SK-N-SH treated with all-trans-retinoic acid at 6 μM for 48 hours (cell line): ENCODE measurements at regions not wholly inside any gene's neighbourhood (a gene's known extent, or its start where the extent isn't known, plus 50 kb on each side); places are given as distances from the start of the nearest gene placed in this dataset.

Source experiments
- ATAC-seq: fragments of 200-7000 bp; cut with Tn5 transposase; 3 replicates; pipeline ENCODE4 v1.9.1; 2020; ENCODE audit warnings: mild to moderate bottlenecking, moderate library complexity
- ARNTL ChIP-seq: fragments of 450-650 bp; formaldehyde crosslinking; IDR thresholded peaks from 2 replicates; pipeline ENCODE4 v1.5.0; 2020; ENCODE audit warnings: low read depth, mild to moderate bottlenecking, moderate library complexity, borderline replicate concordance
- BACH2 ChIP-seq: fragments of 250-450 bp; sonication (Bioruptor Pico); IDR thresholded peaks from 2 replicates; pipeline ENCODE4 v1.9.0; 2021; ENCODE audit warnings: mild to moderate bottlenecking, borderline replicate concordance
- CREB5 ChIP-seq: fragments of 250-450 bp; sonication (Bioruptor Pico); IDR thresholded peaks from 2 replicates; pipeline ENCODE4 v1.5.1; 2020; ENCODE audit warnings: low read depth, mild to moderate bottlenecking, moderate library complexity
- CSDC2 ChIP-seq: fragments of 250-450 bp; sonication (Bioruptor Pico); IDR thresholded peaks from 2 replicates; pipeline ENCODE4 v1.5.0; 2020; ENCODE audit warnings: mild to moderate bottlenecking, moderate library complexity
- CSRNP3 ChIP-seq: fragments of 250-450 bp; sonication (Bioruptor Pico); IDR thresholded peaks from 2 replicates; pipeline ENCODE4 v1.5.1; 2021; ENCODE audit warnings: mild to moderate bottlenecking, moderate library complexity
- ESRRG ChIP-seq: fragments of 250-450 bp; sonication (Bioruptor Pico); IDR thresholded peaks from 2 replicates; pipeline ENCODE4 v1.6.1; 2021; ENCODE audit warnings: mild to moderate bottlenecking
- ISL1 ChIP-seq: fragments of 250-450 bp; sonication (Bioruptor Pico); IDR thresholded peaks from 2 replicates; pipeline ENCODE4 v2.1.2; 2022; ENCODE audit warnings: mild to moderate bottlenecking, moderate library complexity
- OSR1 ChIP-seq: fragments of 250-450 bp; sonication (Bioruptor Pico); IDR thresholded peaks from 2 replicates; pipeline ENCODE4 v1.8.0; 2022; ENCODE audit warnings: moderate library complexity, mild to moderate bottlenecking, inconsistent platforms
- PATZ1 ChIP-seq: fragments of 250-450 bp; sonication (Bioruptor Pico); IDR thresholded peaks from 2 replicates; pipeline ENCODE4 v1.8.0; 2020; ENCODE audit warnings: mild to moderate bottlenecking, moderate library complexity, borderline replicate concordance
- POU6F1 ChIP-seq: fragments of 250-450 bp; sonication (Bioruptor Pico); IDR thresholded peaks from 2 replicates; pipeline ENCODE4 v1.8.0; 2021; ENCODE audit warnings: low read depth, mild to moderate bottlenecking, moderate library complexity, borderline replicate concordance
- PPARA ChIP-seq: fragments of 250-450 bp; sonication (Bioruptor Pico); IDR thresholded peaks from 2 replicates; pipeline ENCODE4 v1.5.0; 2020; ENCODE audit warnings: mild to moderate bottlenecking, borderline replicate concordance
- RARB ChIP-seq: fragments of 250-450 bp; sonication (Bioruptor Pico); IDR thresholded peaks from 2 replicates; pipeline ENCODE4 v1.8.0; 2021; ENCODE audit warnings: mild to moderate bottlenecking, moderate library complexity
- SNAI2 ChIP-seq: fragments of 250-450 bp; sonication (Bioruptor Pico); IDR thresholded peaks from 2 replicates; pipeline ENCODE4 v1.5.0; 2020; ENCODE audit warnings: mild to moderate bottlenecking, moderate library complexity
- TCF4 ChIP-seq: fragments of 250-450 bp; sonication (Bioruptor Pico); IDR thresholded peaks from 2 replicates; pipeline ENCODE4 v1.8.0; 2021; ENCODE audit warnings: mild to moderate bottlenecking, moderate library complexity, borderline replicate concordance
- TOX ChIP-seq: fragments of 250-450 bp; sonication (Bioruptor Pico); IDR thresholded peaks from 2 replicates; pipeline ENCODE4 v1.8.0; 2021; ENCODE audit warnings: mild to moderate bottlenecking, moderate library complexity, borderline replicate concordance
- TSHZ2 ChIP-seq: fragments of 250-450 bp; sonication (Bioruptor Pico); IDR thresholded peaks from 2 replicates; pipeline ENCODE4 v1.5.0; 2020; ENCODE audit warnings: mild to moderate bottlenecking, moderate library complexity
- ZC3H10 ChIP-seq: fragments of 250-450 bp; sonication (Bioruptor Pico); IDR thresholded peaks from 2 replicates; pipeline ENCODE4 v1.5.1; 2021; ENCODE audit warnings: mild to moderate bottlenecking, moderate library complexity
- ZFP3 ChIP-seq: fragments of 250-450 bp; sonication (Bioruptor Pico); IDR thresholded peaks from 2 replicates; pipeline ENCODE4 v1.5.0; 2020; ENCODE audit warnings: mild to moderate bottlenecking, moderate library complexity
- ZFP30 ChIP-seq: fragments of 450-650 bp; formaldehyde crosslinking; IDR thresholded peaks from 2 replicates; pipeline ENCODE4 v1.5.0; 2022; ENCODE audit warnings: mild to moderate bottlenecking, moderate library complexity
- ZNF70 ChIP-seq: fragments of 450-650 bp; formaldehyde crosslinking; IDR thresholded peaks from 2 replicates; pipeline ENCODE4 v1.5.0; 2020; ENCODE audit warnings: mild to moderate bottlenecking, moderate library complexity
- ZNF8 ChIP-seq: fragments of 450-650 bp; formaldehyde crosslinking; IDR thresholded peaks from 2 replicates; pipeline ENCODE4 v1.5.0; 2020; ENCODE audit warnings: mild to moderate bottlenecking, moderate library complexity

GRCh38 chr12:58148405-58148804 is 207.0 kb downstream of the ATP23 start:
- ATAC-seq: peak; percentile 79
- TF ChIP-seq ISL1 (CRISPR knock-in tag): peak; percentile 44; the same call in 1 of the 2 replicates
- TF ChIP-seq PATZ1: no peak; the same call in 1 of the 2 replicates
- no peak for TF ChIP-seq TOX (CRISPR knock-in tag)
- no peak for TF ChIP-seq OSR1
- TF ChIP-seq ZFP3: no peak
- TF ChIP-seq TCF4 (CRISPR knock-in tag): peak; percentile 60; the same call in 1 of the 2 replicates
- no peak for TF ChIP-seq POU6F1 (CRISPR knock-in tag)
- TF ChIP-seq, all 23 proteins: peak for 2

- TF ChIP-seq ESRRG (no peak), TCF4 (CRISPR knock-in tag) (no peak), POU6F1 (CRISPR knock-in tag) (no peak), PPARA (CRISPR knock-in tag) (no peak), SNAI2 (CRISPR knock-in tag) (no peak), PATZ1 (no peak), TSHZ2 (CRISPR knock-in tag) (no peak), ZNF8 (CRISPR knock-in tag) (no peak), OSR1 (no peak), RARB (CRISPR knock-in tag) (no peak), CSDC2 (CRISPR knock-in tag) (no peak), TOX (CRISPR knock-in tag) (no peak), ZFP3 (no peak), ZNF70 (CRISPR knock-in tag) (no peak), CSRNP3 (no peak), ARNTL (CRISPR knock-in tag) (no peak), ZFP30 (CRISPR knock-in tag) (no peak), BACH2 (CRISPR knock-in tag) (no peak)
- TF ChIP-seq, all 23 proteins: peak for 0
- ATAC-seq: no peak
These were observed 207.6 kb downstream of the ATP23 start for GRCh38 chr12:58148976-58149375.

GRCh38 chr12:58154359-58154758 is 213.0 kb downstream of the ATP23 start:
- no peak for TF ChIP-seq ZNF70 (CRISPR knock-in tag)
- no peak for TF ChIP-seq CSRNP3
- TF ChIP-seq PATZ1: no peak
- no peak for TF ChIP-seq SNAI2 (CRISPR knock-in tag)
- TF ChIP-seq CREB5: no peak
- TF ChIP-seq TOX (CRISPR knock-in tag): no peak
- TF ChIP-seq ZC3H10: no peak
- TF ChIP-seq PPARA (CRISPR knock-in tag): no peak
- TF ChIP-seq ESRRG: no peak
- no peak for ATAC-seq
